ENCODE measurements at regions not wholly inside any gene's neighbourhood (a gene's known extent, or its start where the extent isn't known, plus 50 kb on each side); places are given as distances from the start of the nearest gene placed in this dataset.

GRCh38 chr17:79214940-79215604 lies 140.4 kb downstream of the ENGASE start:
- TF ChIP-seq CTCF (IDR thresholded peaks at IDR 0.05 in 8 of 11, conservative IDR thresholded peaks at IDR 0.05 in 3 of 11) (no peak), POLR2A (IDR thresholded peaks at IDR 0.05) (no peak)
